PC-3 (cell line): ENCODE measurements at regions not wholly inside any gene's neighbourhood (a gene's known extent, or its start where the extent isn't known, plus 50 kb on each side); places are given as distances from the start of the nearest gene placed in this dataset.

Source experiments
- ATAC-seq: fragments of 200-7000 bp; cut with Tn5 transposase; 2 replicates; pipeline ENCODE4 v1.9.1; 2020; ENCODE audit warnings: mild to moderate bottlenecking, moderate library complexity
- BruUV-seq: library from RNA; stranded (reverse); fragments of 400-500 nt; replicated peaks from 2 replicates; lab custom pipeline; 2021; lab: Mats Ljungman, UMichigan
- CTCF ChIA-PET: fragments of 300-600 bp; sonication (Branson Sonifier 250); formaldehyde crosslinking; loops from one replicate; lab custom pipeline; 2022; ENCODE audit warnings: antibody characterized with exemption; lab: Charles Lee
- POLR2A ChIA-PET: fragments of 300-600 bp; sonication (Branson Sonifier 250); formaldehyde crosslinking; loops from one replicate; lab custom pipeline; 2022; ENCODE audit warnings: antibody characterized with exemption; ENCODE audit not compliant: unreplicated experiment; lab: Charles Lee
- DNase-seq: peaks from one replicate; pipeline ENCODE4 v3.0.0-alpha.2; 2015
- H2AFZ ChIP-seq: fragments of 300-600 bp; sonication (generic); 2 replicates; pipeline ENCODE4 v1.6.0; 2016; ENCODE audit warnings: antibody characterized with exemption, low read length
- H3F3A ChIP-seq: fragments of 300-600 bp; sonication (generic); one replicate; pipeline ENCODE4 v1.6.0; 2017; ENCODE audit warnings: antibody characterized with exemption, low read length, control low read depth, mild to moderate bottlenecking; ENCODE audit not compliant: unreplicated experiment
- H3K27ac ChIP-seq: fragments of 300-600 bp; sonication (generic); 2 replicates; pipeline ENCODE4 v1.5.1; 2016; ENCODE audit warnings: mild to moderate bottlenecking, low read length
- H3K27me3 ChIP-seq: fragments of 300-600 bp; sonication (generic); 2 replicates; pipeline ENCODE4 v1.6.1; 2016; ENCODE audit warnings: low read length, mixed read lengths
- H3K36me3 ChIP-seq: fragments of 300-600 bp; sonication (generic); 2 replicates; pipeline ENCODE4 v1.6.1; 2016; ENCODE audit warnings: low read depth, mixed run types, low read length, mixed read lengths
- H3K4me1 ChIP-seq: fragments of 300-600 bp; sonication (generic); 2 replicates; pipeline ENCODE4 v1.5.1; 2016; ENCODE audit warnings: low read length; ENCODE audit not compliant: insufficient read depth
- H3K4me2 ChIP-seq: fragments of 300-600 bp; sonication (generic); 2 replicates; pipeline ENCODE4 v1.6.0; 2016; ENCODE audit warnings: low read length
- H3K4me3 ChIP-seq: fragments of 300-600 bp; sonication (generic); 2 replicates; pipeline ENCODE4 v1.5.1; 2016; ENCODE audit warnings: mild to moderate bottlenecking, low read length, mixed read lengths
- H3K79me2 ChIP-seq: fragments of 300-600 bp; sonication (generic); 2 replicates; pipeline ENCODE4 v1.6.1; 2017; ENCODE audit warnings: low read length, mixed read lengths
- H3K9ac ChIP-seq: fragments of 300-600 bp; sonication (generic); 2 replicates; pipeline ENCODE4 v1.6.0; 2016; ENCODE audit warnings: mild to moderate bottlenecking, low read length
- H3K9me2 ChIP-seq: fragments of 300-600 bp; sonication (generic); replicated peaks from 2 replicates; pipeline ENCODE4 v1.6.1; 2016; ENCODE audit warnings: mixed run types, low read length, mixed read lengths
- H3K9me3 ChIP-seq: fragments of 300-600 bp; sonication (generic); 2 replicates; pipeline ENCODE4 v1.6.1; 2016; ENCODE audit warnings: low read length, mixed read lengths
- H4K20me1 ChIP-seq: fragments of 300-600 bp; sonication (generic); 2 replicates; pipeline ENCODE4 v1.6.1; 2016; ENCODE audit warnings: low read length, mixed read lengths
- EZH2 ChIP-seq: fragments of 300-600 bp; sonication (generic); IDR thresholded peaks from one replicate; pipeline ENCODE4 v1.6.1; 2017; ENCODE audit warnings: antibody characterized with exemption, mild to moderate bottlenecking, low read length; ENCODE audit not compliant: unreplicated experiment
- EZH2phosphoT487 ChIP-seq: fragments of 300-600 bp; sonication (generic); IDR thresholded peaks from 2 replicates; pipeline ENCODE4 v1.6.1; 2018; ENCODE audit warnings: mild to moderate bottlenecking, antibody characterized with exemption, low read length, borderline replicate concordance
- intact Hi-C: fragments of 100-400 bp; cut with micrococcal nuclease; formaldehyde crosslinking; loops from 2 replicates; pipeline ENCODE4 v1.9.0; 2023
- TF ChIP-seq, protein P1 (sequence below): fragments of 300-600 bp; sonication (generic); conservative IDR thresholded peaks from 2 replicates; pipeline ENCODE4 v1.5.1; 2017; ENCODE audit warnings: antibody characterized with exemption, low read depth, mild to moderate bottlenecking, low read length

DNA sequence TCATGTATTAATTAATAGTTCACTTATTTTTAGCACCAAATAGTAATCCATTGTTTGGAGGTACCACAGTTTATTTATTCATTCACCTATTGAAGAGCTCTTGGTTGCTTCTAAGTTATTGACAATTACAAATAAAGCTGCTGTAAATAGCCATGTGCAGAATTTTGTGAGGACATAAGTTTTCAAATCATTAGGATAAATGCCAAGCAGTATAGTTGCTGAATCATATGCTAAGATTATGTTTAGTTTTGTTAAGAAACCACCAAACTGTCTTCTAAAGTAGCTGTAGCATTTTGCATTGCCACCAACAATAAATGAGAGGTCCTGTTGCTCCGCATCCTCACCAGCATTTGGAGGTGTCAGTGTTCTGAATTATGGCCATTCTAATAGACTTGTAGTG lies 2126.8 kb downstream of the PCDH9 start:
- no peak for TF ChIP-seq EZH2
- TF ChIP-seq EZH2phosphoT487 = no peak
- TF ChIP-seq, protein P1, sequence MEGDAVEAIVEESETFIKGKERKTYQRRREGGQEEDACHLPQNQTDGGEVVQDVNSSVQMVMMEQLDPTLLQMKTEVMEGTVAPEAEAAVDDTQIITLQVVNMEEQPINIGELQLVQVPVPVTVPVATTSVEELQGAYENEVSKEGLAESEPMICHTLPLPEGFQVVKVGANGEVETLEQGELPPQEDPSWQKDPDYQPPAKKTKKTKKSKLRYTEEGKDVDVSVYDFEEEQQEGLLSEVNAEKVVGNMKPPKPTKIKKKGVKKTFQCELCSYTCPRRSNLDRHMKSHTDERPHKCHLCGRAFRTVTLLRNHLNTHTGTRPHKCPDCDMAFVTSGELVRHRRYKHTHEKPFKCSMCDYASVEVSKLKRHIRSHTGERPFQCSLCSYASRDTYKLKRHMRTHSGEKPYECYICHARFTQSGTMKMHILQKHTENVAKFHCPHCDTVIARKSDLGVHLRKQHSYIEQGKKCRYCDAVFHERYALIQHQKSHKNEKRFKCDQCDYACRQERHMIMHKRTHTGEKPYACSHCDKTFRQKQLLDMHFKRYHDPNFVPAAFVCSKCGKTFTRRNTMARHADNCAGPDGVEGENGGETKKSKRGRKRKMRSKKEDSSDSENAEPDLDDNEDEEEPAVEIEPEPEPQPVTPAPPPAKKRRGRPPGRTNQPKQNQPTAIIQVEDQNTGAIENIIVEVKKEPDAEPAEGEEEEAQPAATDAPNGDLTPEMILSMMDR = no peak
- ATAC-seq (no peak), DNase-seq (no peak)
- ChIA-PET CTCF (no interaction called here), POLR2A (no interaction called here)
- H3K79me2 ChIP-seq = no peaks in the 10 kb centered on the region
- no peaks in the 10 kb centered on the region for H3F3A ChIP-seq
- H3K9me2 ChIP-seq = no peaks in the 10 kb centered on the region
- no peaks in the 10 kb centered on the region for H3K27me3 ChIP-seq
- no peaks in the 10 kb centered on the region for H4K20me1 ChIP-seq
- no peaks in the 10 kb centered on the region for H3K9me3 ChIP-seq
- no peak overlapping the region for H3K27ac ChIP-seq
- no peak overlapping the region for H3K9ac ChIP-seq
- H3K36me3 ChIP-seq = no peaks in the 10 kb centered on the region
- no peak overlapping the region for H3K4me3 ChIP-seq
- BruUV-seq = no TSS peak
- no peak overlapping the region for H2AFZ ChIP-seq
- no peak overlapping the region for H3K4me2 ChIP-seq
- intact Hi-C loops = no loop called here
- no peaks in the 10 kb centered on the region for H3K4me1 ChIP-seq

- Histone ChIP-seq H3K27ac (no peak overlapping the region), H3K9me2 (no peaks in the 10 kb centered on the region), H2AFZ (no peak overlapping the region), H3K27me3 (no peaks in the 10 kb centered on the region), H3K4me3 (no peak overlapping the region), H3K79me2 (no peaks in the 10 kb centered on the region), H3K36me3 (no peaks in the 10 kb centered on the region), H3F3A (no peaks in the 10 kb centered on the region), H3K9me3 (no peaks in the 10 kb centered on the region), H4K20me1 (no peaks in the 10 kb centered on the region), H3K4me1 (no peaks in the 10 kb centered on the region), H3K9ac (no peak overlapping the region), H3K4me2 (no peak overlapping the region)
- CTCF ChIA-PET = no interaction called here
- TF ChIP-seq EZH2phosphoT487 = no peak
- TF ChIP-seq EZH2 = no peak
- ATAC-seq (no peak), DNase-seq (no peak)
- intact Hi-C loops = no loop called here
- BruUV-seq = no TSS peak
- POLR2A ChIA-PET = no interaction called here
These were observed 2134.7 kb downstream of the PCDH9 start for GRCh38 chr13:65095161-65096082.

DNA sequence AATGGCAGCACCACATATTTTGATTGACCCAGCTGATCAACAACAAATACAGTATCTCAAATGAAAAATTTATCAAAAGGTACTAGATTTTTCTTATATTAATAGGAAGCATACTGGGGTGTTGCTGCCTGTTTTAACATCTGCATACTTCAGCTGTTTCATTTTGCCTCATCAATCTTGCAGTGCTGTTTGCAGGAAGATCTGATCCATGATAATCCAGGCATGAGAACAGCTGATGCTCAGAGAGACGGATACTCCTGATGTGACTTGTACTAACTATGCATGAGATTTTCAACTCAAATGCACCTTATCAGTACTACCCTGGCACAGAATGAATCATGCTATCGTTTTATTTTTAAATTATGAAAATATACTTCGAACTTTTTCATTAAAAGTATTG lies 2136.8 kb downstream of the PCDH9 start:
- no peak for DNase-seq
- H3K27me3 ChIP-seq = no peaks in the 10 kb centered on the region
- no peak overlapping the region for H3K4me3 ChIP-seq
- no peak overlapping the region for H2AFZ ChIP-seq
- no peaks in the 10 kb centered on the region for H3K4me1 ChIP-seq
- no peak overlapping the region for H3K9ac ChIP-seq
- POLR2A ChIA-PET = interaction anchor here (0.8 kb wide), 1 partner anchor 798 kb away, joined by 7 read pairs; no protein-coding TSS in a partner anchor
- H3F3A ChIP-seq = no peaks in the 10 kb centered on the region
- H3K4me2 ChIP-seq = no peak overlapping the region
- TF ChIP-seq EZH2phosphoT487 = no peak
- no peak for TF ChIP-seq EZH2
- TF ChIP-seq, protein P1 = no peak
- CTCF ChIA-PET = no interaction called here
- H4K20me1 ChIP-seq = no peaks in the 10 kb centered on the region
- no TSS peak for BruUV-seq
- H3K9me2 ChIP-seq = no peaks in the 10 kb centered on the region
- intact Hi-C loops = no loop called here
- no peaks in the 10 kb centered on the region for H3K79me2 ChIP-seq
- no peak overlapping the region for H3K27ac ChIP-seq
- no peak for ATAC-seq
- H3K9me3 ChIP-seq = no peaks in the 10 kb centered on the region
- no peaks in the 10 kb centered on the region for H3K36me3 ChIP-seq
